Lung (tissue), 11 donors: ENCODE measurements at regions not wholly inside any gene's neighbourhood (a gene's known extent, or its start where the extent isn't known, plus 50 kb on each side); places are given as distances from the start of the nearest gene placed in this dataset.

Experiments
- ATAC-seq: fragments of 200-7000 bp; cut with Tn5 transposase; one replicate; pipeline ENCODE4 v1.9.1; 2020; ENCODE audit warnings: moderate number of reproducible peaks; ENCODE audit not compliant: insufficient read depth, low FRiP score
- DNase-seq, 3 donors: peaks; one replicate each; pipeline ENCODE4 v3.0.0-alpha.2; 2013 to 2017
- H3K27ac ChIP-seq, 2 donors: one replicate each; pipeline ENCODE4 v1.5.1; 2013; ENCODE audit warnings: mild to moderate bottlenecking in 2 of 2, moderate library complexity in 2 of 2, control low read depth in 1 of 2, inconsistent platforms in 1 of 2, low read depth in 1 of 2, low read length in 1 of 2
- H3K27me3 ChIP-seq, 3 donors: one replicate each; pipeline ENCODE4 v1.5.1; 2013; ENCODE audit warnings: low read length in 2 of 3; ENCODE audit not compliant: control insufficient read depth in 3 of 3, insufficient read depth in 3 of 3
- H3K36me3 ChIP-seq, 4 donors: one replicate each; pipeline ENCODE4 v1.5.1; 2013; ENCODE audit warnings: low read length in 4 of 4, mild to moderate bottlenecking in 1 of 4, moderate library complexity in 1 of 4; ENCODE audit not compliant: control insufficient read depth in 4 of 4, insufficient read depth in 4 of 4
- H3K4me1 ChIP-seq, 5 donors: one replicate each; pipeline ENCODE4 v1.5.1; 2013; ENCODE audit warnings: low read length in 5 of 5, mild to moderate bottlenecking in 2 of 5, moderate library complexity in 1 of 5; ENCODE audit not compliant: control insufficient read depth in 5 of 5, insufficient read depth in 5 of 5
- H3K4me3 ChIP-seq: one replicate; pipeline ENCODE4 v1.5.1; 2013; ENCODE audit warnings: mild to moderate bottlenecking, control low read depth, moderate library complexity
- H3K9ac ChIP-seq, 2 donors: one replicate each; pipeline ENCODE4 v1.5.1; 2013; ENCODE audit warnings: low read length in 2 of 2, control low read depth in 1 of 2; ENCODE audit not compliant: insufficient read depth in 1 of 2
- H3K9me3 ChIP-seq, 4 donors: one replicate each; pipeline ENCODE4 v1.5.1; 2013; ENCODE audit warnings: low read length in 3 of 4, mild to moderate bottlenecking in 1 of 4, moderate library complexity in 1 of 4; ENCODE audit not compliant: control insufficient read depth in 4 of 4, insufficient read depth in 3 of 4
- CTCF ChIP-seq: IDR thresholded peaks from 2 replicates; pipeline ENCODE4 v1.5.1; 2012; ENCODE audit warnings: mild to moderate bottlenecking; ENCODE audit errors: control extremely low read depth, extremely low read depth
- WGBS, 2 donors: extraction: QIAGEN DNeasy Blood & Tissue Kit; methylation state at CpG; one replicate each; pipeline ENCODE4 v1.1.7; 2013; 5-methylcytosine and 5-hydroxymethylcytosine counted together
- donor health status: control.
- donor health status: control.
- donor health status: Bipolar disorder and iron deficiency.
- donor health status: healthy.
- donor health status: DM: yes; HTN: yes; CAD: no.

GRCh38 chr13:34776390-34776981, 165.6 kb upstream of the NBEA start:
- Histone ChIP-seq H3K4me3 (no peak overlapping the region), H3K4me1 (no peaks in the 10 kb centered on the region), H3K9ac (no peak overlapping the region), H3K27ac (no peak overlapping the region), H3K36me3 (no peaks in the 10 kb centered on the region), H3K27me3 (no peaks in the 10 kb centered on the region), H3K9me3 (no peaks in the 10 kb centered on the region)
- WGBS, 2 donors = 84 to 86% methylated on average over 2 of the region's 2 CpGs
- DNase-seq = no peak
- no peak for ATAC-seq
- TF ChIP-seq CTCF = no peak

GRCh38 chr13:34777089-34777913, 164.8 kb upstream of the NBEA start:
- Histone ChIP-seq H3K4me3 (no peak overlapping the region), H3K36me3 (no peaks in the 10 kb centered on the region), H3K27me3 (no peaks in the 10 kb centered on the region), H3K9me3 (no peaks in the 10 kb centered on the region), H3K4me1 (no peaks in the 10 kb centered on the region), H3K9ac (no peak overlapping the region), H3K27ac (no peak overlapping the region)
- 75 to 85% methylated on average over 8 of the region's 8 CpGs for WGBS, 2 donors
- no peak for TF ChIP-seq CTCF
- DNase-seq (no peak), ATAC-seq (no peak)

- Histone ChIP-seq H3K9ac (no peak overlapping the region), H3K4me1 (no peaks in the 10 kb centered on the region), H3K27me3 (peaks cover 0 to 2% (median 0%) of the 10 kb centered on the region in 3 donors), H3K36me3 (no peaks in the 10 kb centered on the region), H3K4me3 (no peak overlapping the region), H3K9me3 (no peaks in the 10 kb centered on the region), H3K27ac (no peak overlapping the region)
- no peak for TF ChIP-seq CTCF
- no peak for DNase-seq
- WGBS, 2 donors = 93 to 94% methylated on average over 5 of the region's 5 CpGs
- ATAC-seq = no peak
These were observed 164.2 kb upstream of the NBEA start for GRCh38 chr13:34777914-34778303.
